Esophagus mucosa (tissue), 1 donor: ENCODE measurements at regions not wholly inside any gene's neighbourhood (a gene's known extent, or its start where the extent isn't known, plus 50 kb on each side); places are given as distances from the start of the nearest gene placed in this dataset.

Experiments used
- ATAC-seq: fragments of 200-7000 bp; cut with Tn5 transposase; one replicate; pipeline ENCODE4 v1.9.1; 2020
- donor health status: DM: yes; HTN: yes; CAD: no.

GRCh38 chr10:69741252-69741651 is 60.5 kb upstream of the COL13A1 start:
- no peak for ATAC-seq

- ATAC-seq, result no peak
Measured at GRCh38 chr10:69741671-69742355, 59.9 kb upstream of the COL13A1 start.

GRCh38 chr10:69742356-69742695 is 59.4 kb upstream of the COL13A1 start:
- ATAC-seq, result no peak

- ATAC-seq, result peak; percentile 50
Measured at GRCh38 chr10:69742928-69743602, 58.6 kb upstream of the COL13A1 start.

- no peak for ATAC-seq
Measured at GRCh38 chr10:69744971-69745370, 56.7 kb upstream of the COL13A1 start.

GRCh38 chr10:69745698-69746097 is 56.0 kb upstream of the COL13A1 start:
- no peak for ATAC-seq

- ATAC-seq, result no peak
Measured at GRCh38 chr10:69747179-69747578, 54.5 kb upstream of the COL13A1 start.

GRCh38 chr10:69748621-69749020 is 53.1 kb upstream of the COL13A1 start:
- peak; percentile 76 for ATAC-seq

- ATAC-seq, result no peak
Measured at GRCh38 chr10:69749178-69750010, 52.3 kb upstream of the COL13A1 start.

GRCh38 chr10:69750011-69750373 is 51.7 kb upstream of the COL13A1 start:
- no peak for ATAC-seq

- ATAC-seq, result no peak
Measured at GRCh38 chr10:69750725-69751124, 51.0 kb upstream of the COL13A1 start.

- no peak for ATAC-seq
Measured at GRCh38 chr10:69751214-69751613, 50.5 kb upstream of the COL13A1 start.
